HG03565 (cell line): ENCODE measurements at regions not wholly inside any gene's neighbourhood (a gene's known extent, or its start where the extent isn't known, plus 50 kb on each side); places are given as distances from the start of the nearest gene placed in this dataset.
"Not testable (repeated sequence)": the region's sequence is repeated elsewhere in the genome, so short reads cannot be mapped to it uniquely, and the experiment has no call there.

Source experiments
- ATAC-seq: cut with Tn5 transposase; IDR thresholded peaks from one replicate; pipeline ENCODE4 v1.9.1; 2021; ENCODE audit warnings: mild to moderate bottlenecking, moderate library complexity; ENCODE audit not compliant: unreplicated experiment

DNA sequence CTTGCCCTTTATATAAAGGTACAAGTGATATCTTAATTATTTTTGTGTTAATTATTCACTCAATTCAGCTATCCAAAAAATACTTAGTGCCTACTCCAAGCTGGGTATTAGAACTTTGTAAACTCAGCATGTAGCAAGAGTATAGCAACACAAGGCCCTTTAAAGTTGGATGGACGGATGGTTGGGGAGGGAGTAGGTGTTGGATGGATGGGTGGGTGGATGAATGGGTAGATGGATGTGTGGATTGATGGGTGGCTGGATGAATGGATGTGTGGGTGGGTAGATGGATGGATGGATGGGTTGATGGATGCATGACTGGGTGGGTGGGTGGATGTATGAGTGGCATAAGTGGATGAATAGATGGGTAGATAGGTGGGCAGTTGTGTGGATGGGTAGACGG is 211.5 kb downstream of the BANP start:
- ATAC-seq: not testable (repeated sequence)

DNA sequence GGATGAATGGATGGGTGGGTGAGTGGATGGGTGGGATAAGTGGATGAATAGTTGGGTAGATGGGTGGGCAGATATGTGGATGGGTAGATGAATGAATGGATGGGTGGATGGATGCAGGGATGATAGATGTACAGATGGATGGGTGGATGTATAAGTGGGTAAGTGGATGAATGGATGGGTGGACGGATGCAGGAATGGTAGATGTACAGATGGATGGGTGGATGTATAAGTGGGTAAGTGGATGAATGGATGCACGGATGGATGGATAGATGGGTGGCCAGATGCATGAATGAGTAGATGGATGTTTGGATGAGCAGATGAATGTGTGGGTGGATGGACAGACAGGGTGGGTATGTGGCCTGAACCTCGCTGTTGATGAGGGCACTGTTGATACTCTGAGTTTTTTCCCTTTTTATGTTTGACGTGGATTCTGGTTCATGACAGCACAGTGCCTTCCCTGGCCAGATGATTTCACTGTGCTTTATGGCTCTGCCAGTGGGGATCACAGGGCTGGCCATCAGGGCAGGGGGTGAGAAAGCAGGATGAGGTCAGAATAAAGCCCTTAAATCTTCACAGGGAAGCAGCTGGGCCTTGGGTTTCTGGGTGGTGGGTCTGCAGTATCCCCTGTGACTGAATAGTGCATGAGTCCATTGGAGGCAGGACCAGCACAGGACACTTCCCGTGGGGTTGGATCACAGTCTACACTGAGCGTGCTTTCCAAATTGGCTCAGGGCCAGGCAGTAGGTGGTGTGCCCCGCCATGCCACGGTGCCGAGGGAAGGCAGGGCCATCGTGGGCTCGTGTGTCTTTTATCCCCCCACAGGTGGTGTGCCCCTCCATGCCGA is 213.2 kb downstream of the BANP start:
- ATAC-seq: not testable (repeated sequence)

DNA sequence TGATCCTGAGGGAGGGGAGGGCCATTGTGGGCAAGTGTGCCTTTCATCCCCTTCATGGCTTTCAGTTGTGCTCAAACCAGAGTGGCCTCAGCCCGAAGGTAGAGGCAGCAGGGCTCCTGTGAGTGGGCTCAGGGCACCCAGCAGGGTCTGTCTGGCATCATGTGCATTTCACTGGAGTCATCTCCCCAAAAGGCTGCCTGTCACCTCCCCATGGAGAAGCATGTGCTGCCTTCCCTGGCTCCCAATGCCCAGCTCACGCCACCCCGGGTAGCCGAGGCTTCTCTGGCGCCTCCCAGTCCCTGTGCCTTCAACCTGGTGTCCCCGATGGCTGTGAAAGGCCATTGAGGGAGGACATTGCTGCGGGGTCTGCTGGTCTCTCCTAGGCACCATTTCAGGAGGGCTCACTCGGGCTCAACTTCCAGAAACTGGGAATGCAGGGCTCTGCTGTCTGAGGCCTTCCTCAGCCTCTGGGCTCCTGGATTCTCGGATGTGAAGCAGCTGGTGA is 213.9 kb downstream of the BANP start:
- ATAC-seq: not testable (repeated sequence)

DNA sequence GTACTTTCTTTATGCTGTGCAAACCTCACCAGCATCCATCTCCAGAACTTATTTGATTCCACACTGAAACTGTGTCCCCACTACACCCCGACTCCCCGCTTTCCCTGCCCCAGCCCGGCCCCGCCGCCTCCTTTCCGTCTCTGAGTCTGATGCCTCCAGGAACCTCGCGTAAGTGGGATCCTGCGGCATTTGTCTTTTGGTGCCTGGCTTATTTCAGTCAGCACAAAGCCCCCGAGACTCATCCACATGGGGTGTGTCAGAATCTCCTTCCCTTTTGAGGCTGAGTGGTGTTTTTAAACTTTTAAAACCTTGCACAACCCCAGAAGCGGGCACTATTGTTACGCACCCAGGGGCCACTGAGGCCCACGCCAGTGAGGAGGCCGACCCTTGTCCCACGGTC is 214.4 kb downstream of the BANP start:
- ATAC-seq: not testable (repeated sequence)

DNA sequence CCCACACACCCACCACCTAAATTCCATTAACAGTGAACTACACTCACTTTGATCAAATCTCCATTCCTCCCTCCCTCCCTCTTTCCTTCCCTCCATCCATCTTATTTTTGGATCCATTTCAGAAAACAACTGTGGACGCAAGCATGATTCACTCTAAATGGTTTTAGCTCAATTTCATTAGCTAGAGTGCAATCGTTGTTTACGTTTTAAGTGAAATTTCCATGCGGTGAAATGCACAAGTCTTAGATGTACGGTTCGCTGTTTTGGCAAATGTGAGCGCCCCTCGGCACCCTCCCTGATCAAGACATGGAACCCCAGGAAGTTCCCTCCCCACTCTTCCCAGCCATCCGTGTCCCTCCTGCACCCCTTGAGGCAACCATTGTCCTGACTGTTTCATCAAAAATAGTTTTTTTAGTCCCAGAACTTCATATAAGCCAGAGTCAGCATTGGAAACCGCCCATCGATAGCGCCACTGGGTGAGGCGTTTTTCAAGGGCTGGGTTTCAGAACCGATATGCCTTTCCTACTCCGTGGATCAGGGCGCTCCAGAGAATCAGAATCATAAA is 215.1 kb downstream of the BANP start:
- ATAC-seq: not testable (repeated sequence)

DNA sequence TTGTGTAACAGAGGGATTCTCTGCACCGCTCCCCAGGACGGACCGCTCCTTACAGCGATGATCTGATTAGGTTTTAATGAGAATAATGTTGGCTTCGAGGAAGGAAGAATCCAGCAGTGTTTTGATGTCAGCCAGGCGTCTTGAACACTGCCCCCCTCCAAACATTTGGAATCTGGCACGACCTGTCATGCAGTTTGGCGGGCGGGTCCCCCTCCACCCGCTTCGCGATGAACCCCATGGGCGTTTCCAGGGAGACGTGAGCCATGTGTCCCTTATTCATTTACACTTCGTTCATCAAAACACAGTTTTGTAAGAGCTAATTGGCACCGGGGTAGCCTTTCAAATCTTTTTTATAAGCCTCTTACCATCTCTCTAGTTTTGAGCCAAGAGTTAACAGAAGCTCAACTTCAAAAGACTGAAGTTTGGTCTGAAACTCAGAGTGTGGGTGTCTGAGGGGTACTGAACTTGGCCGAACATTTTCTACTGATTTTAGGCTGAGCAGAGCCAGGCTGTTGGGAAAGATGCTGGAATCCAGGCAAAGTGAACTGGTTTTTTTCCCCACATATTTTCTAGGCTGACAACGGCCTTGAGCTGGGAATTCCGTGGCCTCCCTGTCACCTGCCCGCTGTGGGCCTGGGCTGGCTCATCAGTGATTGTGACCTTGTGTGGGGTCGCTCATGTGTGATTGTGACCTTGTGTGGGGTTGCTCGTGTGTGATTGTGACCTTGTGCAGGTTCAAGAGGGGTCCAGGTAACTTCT is 214.8 kb upstream of the ZNF469 start:
- not testable (repeated sequence) for ATAC-seq

DNA sequence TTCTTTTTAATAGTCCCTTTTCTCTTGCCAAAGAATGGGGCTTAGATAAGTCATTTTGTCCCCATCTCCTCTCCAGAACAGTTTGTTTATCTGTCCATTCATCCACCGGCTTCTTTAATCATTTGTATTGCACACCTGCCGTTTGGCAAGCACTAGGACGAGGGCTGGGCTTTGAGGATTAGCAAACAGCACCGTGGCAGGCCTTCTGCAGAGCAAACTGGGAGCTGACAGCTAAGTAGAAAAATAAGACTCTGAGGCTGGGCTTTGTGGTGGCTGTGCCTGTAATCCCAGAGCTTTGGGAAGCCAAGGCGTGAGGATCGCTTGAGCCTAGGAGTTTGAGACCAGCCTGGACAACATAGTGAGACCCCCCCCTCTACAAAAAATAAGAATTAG is 214.2 kb upstream of the ZNF469 start:
- not testable (repeated sequence) for ATAC-seq

DNA sequence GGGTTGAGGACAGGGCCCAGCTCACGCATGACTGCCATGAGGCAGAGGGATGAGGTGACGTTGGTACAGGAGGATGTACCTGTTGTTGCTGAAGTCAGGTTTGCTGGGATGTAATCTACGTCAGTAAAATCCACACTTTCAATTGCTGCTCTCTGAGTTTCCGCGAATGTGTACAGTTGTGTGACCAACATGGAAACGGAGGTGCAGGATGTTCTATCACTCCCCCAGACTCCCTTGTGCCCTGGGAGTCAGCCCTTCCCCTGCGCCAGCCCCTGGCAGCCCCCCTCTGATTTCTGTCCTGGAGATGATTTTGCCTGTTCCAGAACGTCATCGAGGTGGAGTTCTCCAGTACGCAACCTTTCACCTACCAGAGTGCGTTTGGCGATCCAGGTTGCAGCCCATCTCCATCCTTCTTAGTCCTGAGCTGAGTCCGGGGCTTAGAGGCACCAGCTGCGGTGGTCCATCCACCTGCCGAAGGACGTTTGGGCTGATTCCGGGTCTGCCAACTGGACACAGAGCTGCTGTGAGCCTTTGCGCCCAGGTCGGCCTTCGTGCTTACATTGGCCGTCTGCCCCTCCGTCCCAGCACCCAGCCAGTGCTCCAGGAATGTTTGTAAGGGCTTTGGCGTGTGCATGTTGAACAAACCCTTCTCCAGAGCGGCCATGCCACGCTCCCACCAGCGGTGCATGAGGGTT is 213.5 kb upstream of the ZNF469 start:
- ATAC-seq: not testable (repeated sequence)

DNA sequence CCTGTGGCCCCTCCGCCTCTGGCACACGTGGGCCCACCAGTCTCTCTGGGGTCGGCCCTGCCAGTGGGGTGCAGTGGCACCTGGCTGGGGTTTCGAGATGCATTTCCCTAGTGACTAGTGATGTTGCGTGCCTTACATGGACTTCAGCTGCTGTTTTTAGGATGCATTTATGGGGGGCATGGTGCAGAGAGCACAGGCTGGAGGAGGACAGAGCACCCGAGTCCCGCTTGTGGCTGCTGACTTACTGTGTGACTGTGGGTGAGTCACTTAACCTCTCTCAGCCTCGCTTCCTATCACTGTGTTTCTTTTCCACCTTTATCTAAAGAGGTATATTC is 213.0 kb upstream of the ZNF469 start:
- ATAC-seq: not testable (repeated sequence)

DNA sequence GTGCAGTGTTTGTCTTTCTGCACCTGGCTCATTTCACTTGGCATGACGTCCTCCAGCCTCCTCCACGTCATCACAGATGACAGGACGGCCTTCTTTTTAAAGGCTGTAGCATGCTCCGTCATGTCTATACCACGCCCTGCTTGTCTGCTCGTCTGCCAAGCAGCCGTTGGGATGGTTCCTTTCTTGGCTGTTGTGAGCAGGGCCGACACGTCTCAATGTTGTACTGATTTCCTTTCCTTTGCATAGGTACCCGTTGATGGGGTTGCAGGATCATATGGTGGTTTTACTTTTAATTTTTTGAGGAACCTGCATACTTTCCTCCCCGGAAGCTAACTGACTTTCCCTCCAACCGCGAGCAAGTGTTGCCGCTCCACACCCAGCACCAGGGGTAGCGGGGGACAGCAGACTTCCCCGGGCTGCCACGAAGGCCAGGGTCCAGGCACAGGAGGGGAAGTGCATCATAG is 212.2 kb upstream of the ZNF469 start:
- no peak for ATAC-seq

DNA sequence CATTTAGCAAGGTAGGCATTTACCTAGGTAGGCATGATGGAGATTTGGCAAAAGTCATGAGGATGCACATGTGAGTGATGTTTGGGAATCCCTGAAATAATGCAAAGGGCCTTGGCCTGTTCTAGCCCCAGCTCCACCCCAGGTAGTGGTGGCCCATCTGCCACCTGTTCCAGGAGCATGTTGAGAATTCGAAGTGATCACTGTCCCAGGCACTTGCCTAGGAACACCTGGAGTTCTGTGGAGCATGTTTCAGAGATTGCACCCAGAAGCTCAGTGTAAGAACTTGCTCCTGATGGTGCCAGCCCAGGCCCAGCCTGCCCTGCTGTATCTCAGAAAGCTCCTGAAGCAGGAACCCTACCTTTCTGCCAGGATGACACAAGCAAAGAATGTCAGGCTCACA is 211.6 kb upstream of the ZNF469 start:
- not testable (repeated sequence) for ATAC-seq

DNA sequence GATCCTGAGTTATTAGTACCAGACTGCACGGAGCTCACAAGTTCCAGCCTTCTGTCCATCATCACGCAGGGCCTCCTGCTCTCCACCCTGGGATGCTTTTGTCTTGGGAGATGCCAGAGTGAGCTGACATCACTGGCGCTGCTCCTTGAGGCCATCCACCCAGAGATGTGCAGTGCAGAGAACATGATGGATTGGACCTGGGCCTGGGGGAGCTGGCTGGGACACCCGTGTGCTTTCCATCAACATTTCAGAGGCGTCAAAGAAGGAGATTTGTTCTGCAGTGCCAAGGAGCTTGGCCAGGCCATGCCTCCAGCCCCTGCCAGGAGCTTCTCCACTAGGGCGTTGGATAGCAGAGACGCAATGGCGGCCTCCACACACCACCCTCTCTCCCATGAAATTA is 206.6 kb upstream of the ZNF469 start:
- ATAC-seq: not testable (repeated sequence)

DNA sequence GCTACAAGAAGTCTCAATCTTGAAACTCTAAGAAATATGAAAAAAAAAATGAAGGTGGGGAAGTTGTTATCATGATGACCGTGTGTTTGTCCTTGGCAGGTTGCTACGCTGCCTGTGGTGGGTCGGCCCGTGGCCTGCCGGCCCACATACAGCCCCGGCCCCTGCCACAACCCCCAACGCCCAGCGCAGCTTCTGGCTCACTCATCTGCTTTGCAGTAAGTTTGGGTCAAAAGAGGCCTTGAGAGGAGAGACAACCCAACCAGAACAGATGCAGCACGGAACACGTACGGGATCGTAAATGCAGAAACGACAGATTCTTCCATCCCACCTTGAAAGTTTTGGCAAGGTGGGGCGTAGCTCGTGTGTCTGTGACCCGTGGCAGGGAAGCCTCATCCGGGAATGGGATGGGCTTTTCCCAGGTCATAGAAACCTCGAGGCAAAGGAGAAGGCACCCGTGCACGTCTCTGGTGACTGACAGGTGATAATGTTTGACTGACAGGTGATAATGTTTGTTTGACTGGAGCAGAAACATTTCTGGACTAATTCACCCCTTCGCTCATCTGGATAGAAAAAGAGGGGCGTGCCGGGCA is 206.1 kb upstream of the ZNF469 start:
- ATAC-seq: not testable (repeated sequence)

DNA sequence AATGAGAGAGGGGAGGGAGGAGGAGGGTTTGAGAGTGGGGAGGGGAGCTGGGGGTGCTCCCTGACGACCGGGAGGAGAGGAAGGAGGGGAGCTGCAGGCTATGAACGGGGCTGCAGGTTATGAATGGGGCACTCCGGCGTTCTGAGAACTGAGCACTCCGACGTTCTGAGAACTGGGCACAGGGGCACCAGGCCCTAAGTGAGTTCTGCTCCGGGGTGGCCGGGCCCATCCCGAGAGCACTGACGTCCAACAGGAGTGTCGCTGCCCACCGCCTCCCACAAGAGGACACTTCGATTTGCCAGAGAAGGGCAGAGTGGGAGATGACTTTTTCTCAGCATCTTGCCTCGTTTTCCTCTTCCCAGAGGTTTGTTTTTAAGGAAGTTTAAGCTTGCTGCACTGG is 204.5 kb upstream of the ZNF469 start:
- not testable (repeated sequence) for ATAC-seq

DNA sequence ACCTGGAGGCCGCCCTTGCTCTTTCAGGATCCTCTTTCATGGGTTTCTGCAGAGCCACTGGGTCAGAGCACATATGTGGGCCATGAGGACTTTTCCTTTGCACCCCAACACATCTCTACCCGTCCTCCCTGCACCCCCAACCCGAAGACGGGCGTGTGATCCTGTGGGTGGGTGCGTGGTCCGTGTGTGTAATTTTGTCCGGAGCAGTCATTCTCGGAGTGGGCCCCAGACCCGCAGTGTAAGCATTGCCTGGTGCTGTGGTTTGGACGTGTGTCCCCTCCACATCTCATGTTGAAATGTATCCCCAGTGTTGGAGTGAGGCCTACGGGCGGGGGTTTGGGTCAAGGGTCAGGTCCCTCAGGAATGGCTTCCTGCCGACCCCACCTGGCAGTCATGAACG is 203.9 kb upstream of the ZNF469 start:
- not testable (repeated sequence) for ATAC-seq

DNA sequence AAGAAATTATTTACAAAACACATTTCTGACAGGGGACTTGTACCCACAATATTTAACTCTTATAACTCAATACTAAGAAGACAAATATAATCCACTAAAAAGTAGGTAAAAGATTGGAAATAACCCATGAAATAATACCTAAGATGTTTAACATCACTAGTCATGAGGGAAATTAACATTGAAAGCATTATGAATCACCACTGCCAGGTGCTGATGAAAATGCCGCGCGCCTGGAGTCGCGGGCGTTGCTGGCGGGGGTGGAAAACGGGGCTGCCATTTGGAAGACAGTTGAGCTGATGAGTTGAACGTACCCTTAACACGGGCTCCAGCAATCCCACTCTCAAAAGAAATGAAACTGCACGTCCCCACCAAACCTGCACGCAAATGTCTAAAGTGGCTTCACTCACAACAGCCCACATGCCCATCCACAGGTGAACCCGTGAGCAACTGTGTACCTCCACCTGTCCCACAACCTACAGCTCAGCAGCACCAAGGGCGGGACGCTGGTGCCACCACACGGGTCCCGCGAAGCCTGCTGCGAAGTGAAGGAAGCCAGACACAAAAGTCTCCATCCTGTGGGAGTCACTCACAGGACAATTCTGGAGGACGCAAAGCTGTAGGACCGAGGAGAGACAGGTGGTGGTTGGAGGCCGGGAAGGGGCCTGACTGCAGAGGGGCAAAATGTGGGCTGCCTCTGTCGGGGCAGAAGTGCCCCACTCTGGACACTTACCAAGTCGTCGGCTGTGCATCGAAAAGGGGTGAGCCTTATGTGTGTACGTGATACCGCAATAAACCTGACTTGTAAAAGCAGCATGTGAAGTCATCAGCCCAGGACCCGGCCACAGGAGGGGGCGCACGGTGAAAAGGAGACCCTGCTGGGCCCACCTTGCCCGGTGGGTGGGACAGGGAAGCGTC is 199.5 kb upstream of the ZNF469 start:
- not testable (repeated sequence) for ATAC-seq

DNA sequence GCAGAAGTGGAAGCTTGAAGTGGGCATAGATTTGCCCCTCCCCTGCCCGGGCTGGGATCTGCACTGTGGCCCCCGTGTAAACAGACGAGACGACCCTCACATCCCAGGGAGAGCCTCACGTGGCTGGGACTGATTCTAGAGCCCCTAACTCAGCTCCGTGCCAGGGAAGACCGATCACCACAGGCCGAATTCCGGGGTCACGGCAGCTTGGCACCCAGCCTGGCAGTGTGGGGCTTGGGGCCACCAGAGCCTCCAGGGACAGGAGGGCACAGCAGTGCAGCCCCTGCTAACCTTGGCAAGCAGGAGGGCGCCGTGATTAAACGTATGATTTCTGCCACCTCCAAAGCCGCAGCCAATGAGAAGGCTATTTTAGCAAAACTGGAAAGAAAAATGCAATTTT is 198.7 kb upstream of the ZNF469 start:
- not testable (repeated sequence) for ATAC-seq

DNA sequence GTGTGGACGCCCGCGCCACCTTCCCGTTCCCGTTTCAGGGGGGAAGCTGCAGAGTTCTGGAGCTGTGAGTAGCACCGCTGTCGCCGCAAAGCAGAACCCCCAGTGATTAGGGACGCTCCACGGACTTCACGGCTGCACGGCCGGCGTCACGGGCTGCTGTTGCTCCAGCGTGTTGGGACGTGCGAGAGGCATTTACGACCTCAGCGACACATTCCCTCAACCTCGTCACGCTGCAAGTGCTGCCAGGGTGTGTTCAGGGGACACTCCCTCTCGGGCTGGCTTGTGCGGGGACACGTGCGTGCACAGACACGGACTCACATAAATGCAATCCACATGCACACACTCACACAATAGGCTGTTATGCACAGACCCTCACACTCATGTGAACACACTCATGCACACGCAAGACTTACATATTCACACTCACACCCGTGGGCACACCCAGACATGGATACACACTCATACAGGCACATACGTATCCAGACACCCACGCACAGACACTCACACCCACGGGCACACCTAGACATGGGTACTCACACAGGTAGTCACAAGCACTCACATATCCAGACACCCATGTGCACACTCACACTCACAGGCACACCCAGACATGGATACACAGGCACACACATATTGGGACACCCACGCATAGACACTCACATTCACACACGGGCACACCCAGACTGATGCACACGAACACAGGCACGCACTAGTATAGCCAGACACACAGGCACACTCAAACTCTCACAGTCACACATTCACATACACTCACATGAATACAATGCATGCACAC is 198.0 kb upstream of the ZNF469 start:
- ATAC-seq: not testable (repeated sequence)

DNA sequence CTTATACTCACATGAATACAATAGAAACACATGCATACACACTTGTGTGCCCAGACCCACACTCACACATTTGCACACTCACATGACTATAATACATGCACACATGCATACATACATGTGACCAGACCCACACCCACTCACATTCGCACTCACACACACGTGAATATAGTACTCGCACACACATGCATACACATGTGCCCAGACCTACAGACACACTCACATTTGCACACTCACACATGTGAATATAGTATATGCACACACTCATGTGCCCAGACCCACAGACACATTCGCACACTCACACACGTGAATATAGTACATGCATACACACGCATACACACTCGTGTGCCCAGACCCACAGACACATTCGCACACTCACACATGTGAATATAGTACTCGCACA is 197.4 kb upstream of the ZNF469 start:
- not testable (repeated sequence) for ATAC-seq
